ENCODE measurements at regions not wholly inside any gene's neighbourhood (a gene's known extent, or its start where the extent isn't known, plus 50 kb on each side); places are given as distances from the start of the nearest gene placed in this dataset.

DNA sequence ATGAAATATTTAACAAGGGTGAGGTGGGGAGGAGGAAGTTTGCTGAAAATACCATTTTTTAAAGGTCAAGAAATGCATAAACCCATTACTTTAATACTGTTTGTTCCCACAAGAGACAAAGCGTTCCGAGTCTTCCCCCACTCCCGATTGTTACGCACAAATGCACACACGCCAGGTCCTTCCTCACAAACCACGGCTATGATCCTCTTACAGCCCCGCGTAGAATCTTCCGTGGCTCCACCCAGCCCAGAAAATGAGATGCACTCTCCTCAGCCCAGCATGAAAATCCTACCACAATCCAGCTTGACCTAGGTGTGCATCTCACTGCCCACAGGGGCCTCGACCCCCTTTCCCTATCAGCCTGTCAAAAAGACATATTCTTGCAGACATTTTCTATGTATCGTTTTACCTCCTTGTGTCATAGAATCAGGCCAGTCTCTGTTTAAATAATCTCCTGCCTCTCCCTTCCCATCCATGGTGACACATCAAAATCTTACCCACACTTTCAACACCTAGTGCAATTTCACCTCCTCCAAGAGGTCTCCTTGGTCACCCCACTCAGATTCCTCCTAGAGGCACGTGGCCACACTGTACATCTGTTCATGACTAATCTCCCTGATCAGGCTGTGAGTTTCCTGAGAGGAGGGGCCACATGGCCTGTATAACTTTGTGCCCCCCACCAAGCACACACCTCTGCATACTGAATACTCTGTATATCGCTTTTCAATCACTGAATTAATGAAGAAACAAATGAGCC, 491.0 kb upstream of the KLHL29 start:
- Histone ChIP-seq H3K9me3 (ENCODE audit: control insufficient read depth, low read depth, low read length) (no peaks in the 10 kb centered on the region), H3K4me1 (ENCODE audit: control insufficient read depth, insufficient read depth, low read length) (no peaks in the 10 kb centered on the region), H3K27me3 (ENCODE audit: control insufficient read depth, insufficient read depth, low read length) (no peaks in the 10 kb centered on the region), H3K4me3 (ENCODE audit: low read length) (no peak overlapping the region), H3K36me3 (ENCODE audit: control insufficient read depth, insufficient read depth, low read length) (no peaks in the 10 kb centered on the region), H3K27ac (ENCODE audit: low read length) (no peak overlapping the region)
- no peak for DNase-seq
- 93% methylated on average over 5 of the region's 13 CpGs for WGBS (ENCODE audit: insufficient coverage, low lambda C conversion rate)

DNA sequence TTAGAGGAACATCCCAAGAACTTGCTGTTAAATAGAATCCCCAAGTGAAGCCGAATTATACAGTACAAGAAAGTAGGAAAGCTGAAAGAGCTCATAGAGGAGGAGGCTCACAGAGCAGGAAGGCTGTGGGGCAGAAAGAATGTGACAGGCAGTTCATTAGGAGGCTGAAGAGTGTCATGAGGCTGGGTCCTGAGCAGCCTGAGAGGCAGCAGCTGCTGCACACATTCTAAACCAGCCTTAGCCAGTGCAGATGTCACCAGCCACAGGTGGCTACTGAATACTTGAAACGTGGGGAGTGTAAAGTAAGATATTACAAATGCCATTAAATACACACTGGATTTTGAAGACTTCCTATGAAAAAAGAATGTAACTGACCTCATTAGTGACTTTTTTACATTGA, 490.2 kb upstream of the KLHL29 start:
- Histone ChIP-seq H3K36me3 (ENCODE audit: control insufficient read depth, insufficient read depth, low read length) (no peaks in the 10 kb centered on the region), H3K27me3 (ENCODE audit: control insufficient read depth, insufficient read depth, low read length) (no peaks in the 10 kb centered on the region), H3K4me3 (ENCODE audit: low read length) (no peak overlapping the region), H3K27ac (ENCODE audit: low read length) (no peak overlapping the region), H3K9me3 (ENCODE audit: control insufficient read depth, low read depth, low read length) (no peaks in the 10 kb centered on the region), H3K4me1 (ENCODE audit: control insufficient read depth, insufficient read depth, low read length) (no peaks in the 10 kb centered on the region)
- DNase-seq, result no peak
- WGBS (ENCODE audit: insufficient coverage, low lambda C conversion rate), result 63% methylated on average over 1 of the region's 2 CpGs

DNA sequence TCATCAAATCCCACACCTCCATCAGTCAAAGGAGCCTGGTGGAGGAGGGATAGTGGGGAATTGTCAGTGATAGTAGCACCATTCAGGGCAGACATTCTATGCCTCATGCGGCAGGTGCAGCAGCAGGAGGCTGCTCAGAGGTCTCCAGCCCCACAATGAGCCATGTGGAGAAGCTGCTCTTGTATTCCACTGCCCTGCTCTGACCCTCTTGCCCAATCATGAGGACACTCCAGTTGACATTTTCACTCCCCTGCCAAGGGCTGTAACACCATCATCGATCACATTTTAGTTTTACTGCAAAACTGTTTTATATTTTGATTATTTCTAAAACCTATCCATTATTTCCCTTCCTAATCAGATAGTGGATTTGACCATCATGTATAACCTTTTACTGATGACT, 487.6 kb upstream of the KLHL29 start:
- Histone ChIP-seq H3K36me3 (ENCODE audit: control insufficient read depth, insufficient read depth, low read length) (no peaks in the 10 kb centered on the region), H3K4me3 (ENCODE audit: low read length) (no peak overlapping the region), H3K27me3 (ENCODE audit: control insufficient read depth, insufficient read depth, low read length) (no peaks in the 10 kb centered on the region), H3K27ac (ENCODE audit: low read length) (no peak overlapping the region), H3K9me3 (ENCODE audit: control insufficient read depth, low read depth, low read length) (no peaks in the 10 kb centered on the region), H3K4me1 (ENCODE audit: control insufficient read depth, insufficient read depth, low read length) (no peaks in the 10 kb centered on the region)
- no peak for DNase-seq
- WGBS (ENCODE audit: insufficient coverage, low lambda C conversion rate), result 100% methylated on average over 1 of the region's 2 CpGs

DNA sequence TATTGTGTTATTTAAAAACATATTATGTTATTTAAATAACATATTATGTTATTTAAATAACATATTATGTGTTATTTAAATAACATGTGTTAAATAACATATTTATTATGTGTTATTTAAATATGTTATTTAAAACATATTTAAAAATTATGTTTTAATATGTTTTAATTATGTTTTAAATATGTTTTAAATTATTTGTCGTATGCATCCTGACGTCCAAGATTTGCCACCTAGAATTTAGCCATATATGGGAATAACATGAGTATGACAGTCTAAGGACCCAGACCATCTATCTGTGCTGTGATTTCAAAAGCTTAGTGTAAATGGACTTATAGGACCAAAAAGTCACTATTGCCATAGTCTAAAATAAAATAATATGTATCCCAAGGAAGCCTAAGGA, 484.3 kb upstream of the KLHL29 start:
- no peaks in the 10 kb centered on the region for H3K4me1 ChIP-seq (ENCODE audit: control insufficient read depth, insufficient read depth, low read length)
- no peaks in the 10 kb centered on the region for H3K9me3 ChIP-seq (ENCODE audit: control insufficient read depth, low read depth, low read length)
- no peak overlapping the region for H3K27ac ChIP-seq (ENCODE audit: low read length)
- H3K36me3 ChIP-seq (ENCODE audit: control insufficient read depth, insufficient read depth, low read length), result no peaks in the 10 kb centered on the region
- DNase-seq, result no peak
- WGBS (ENCODE audit: insufficient coverage, low lambda C conversion rate), result 100% methylated on average over 2 of the region's 2 CpGs
- H3K4me3 ChIP-seq (ENCODE audit: low read length), result no peak overlapping the region
- H3K27me3 ChIP-seq (ENCODE audit: control insufficient read depth, insufficient read depth, low read length), result no peaks in the 10 kb centered on the region

DNA sequence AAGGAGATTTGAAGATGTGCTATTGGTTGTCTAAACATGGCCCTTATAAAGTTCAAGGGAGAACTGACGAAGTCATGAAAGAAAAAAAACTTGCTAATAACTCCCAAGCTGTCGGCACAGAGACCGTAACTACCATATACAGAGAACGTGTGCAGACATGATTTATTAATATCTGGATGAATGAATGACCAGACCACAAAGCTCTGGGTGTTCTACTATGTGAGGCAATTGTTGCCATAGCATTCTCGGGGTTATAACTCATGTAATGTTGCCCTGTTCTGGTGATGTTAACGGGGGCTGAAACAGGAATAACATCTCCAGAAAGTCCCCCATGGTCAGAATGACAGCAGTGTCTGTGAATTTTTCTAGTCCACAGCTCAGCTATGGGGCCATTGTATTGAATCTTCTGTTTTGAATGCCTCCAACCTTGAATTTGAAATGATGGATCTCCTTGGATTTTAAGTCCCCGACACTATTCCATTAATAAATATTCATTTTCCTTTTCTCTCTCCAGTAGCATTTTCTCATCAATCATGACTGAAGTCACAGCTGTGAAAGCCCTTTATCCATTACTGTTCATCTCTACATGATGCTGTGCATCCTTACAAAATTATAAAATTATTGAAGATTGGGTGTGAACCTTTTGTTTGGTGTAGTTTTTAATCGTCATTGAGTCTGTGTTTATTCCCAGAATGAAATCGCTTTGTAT, 483.4 kb upstream of the KLHL29 start:
- Histone ChIP-seq H3K36me3 (ENCODE audit: control insufficient read depth, insufficient read depth, low read length) (no peaks in the 10 kb centered on the region), H3K4me1 (ENCODE audit: control insufficient read depth, insufficient read depth, low read length) (no peaks in the 10 kb centered on the region), H3K27ac (ENCODE audit: low read length) (no peak overlapping the region), H3K27me3 (ENCODE audit: control insufficient read depth, insufficient read depth, low read length) (no peaks in the 10 kb centered on the region), H3K9me3 (ENCODE audit: control insufficient read depth, low read depth, low read length) (no peaks in the 10 kb centered on the region), H3K4me3 (ENCODE audit: low read length) (no peak overlapping the region)
- DNase-seq, result no peak
- 67% methylated on average over 4 of the region's 9 CpGs for WGBS (ENCODE audit: insufficient coverage, low lambda C conversion rate)

DNA sequence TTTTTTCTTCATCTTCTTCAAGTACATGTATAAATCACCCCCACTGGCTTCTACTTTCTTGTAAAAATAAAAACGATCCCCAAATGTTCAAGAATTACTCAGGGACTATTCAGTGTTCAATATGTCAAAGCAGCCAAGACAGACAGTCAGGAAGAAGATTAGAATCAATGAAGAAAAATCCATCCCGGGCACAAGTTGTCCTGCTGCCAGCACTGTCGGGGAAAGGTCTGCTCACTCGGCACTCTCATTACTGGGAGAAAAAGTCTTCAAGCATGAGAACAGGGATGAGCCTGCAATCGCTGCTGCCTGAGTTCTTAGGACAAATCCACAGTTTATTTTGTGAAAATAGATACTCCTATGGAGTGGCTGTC, 482.8 kb upstream of the KLHL29 start:
- H3K9me3 ChIP-seq (ENCODE audit: control insufficient read depth, low read depth, low read length), result no peaks in the 10 kb centered on the region
- 67% methylated on average over 1 of the region's 5 CpGs for WGBS (ENCODE audit: insufficient coverage, low lambda C conversion rate)
- no peak for DNase-seq
- H3K4me1 ChIP-seq (ENCODE audit: control insufficient read depth, insufficient read depth, low read length), result no peaks in the 10 kb centered on the region
- H3K27me3 ChIP-seq (ENCODE audit: control insufficient read depth, insufficient read depth, low read length), result no peaks in the 10 kb centered on the region
- H3K4me3 ChIP-seq (ENCODE audit: low read length), result no peak overlapping the region
- no peak overlapping the region for H3K27ac ChIP-seq (ENCODE audit: low read length)
- H3K36me3 ChIP-seq (ENCODE audit: control insufficient read depth, insufficient read depth, low read length), result no peaks in the 10 kb centered on the region

DNA sequence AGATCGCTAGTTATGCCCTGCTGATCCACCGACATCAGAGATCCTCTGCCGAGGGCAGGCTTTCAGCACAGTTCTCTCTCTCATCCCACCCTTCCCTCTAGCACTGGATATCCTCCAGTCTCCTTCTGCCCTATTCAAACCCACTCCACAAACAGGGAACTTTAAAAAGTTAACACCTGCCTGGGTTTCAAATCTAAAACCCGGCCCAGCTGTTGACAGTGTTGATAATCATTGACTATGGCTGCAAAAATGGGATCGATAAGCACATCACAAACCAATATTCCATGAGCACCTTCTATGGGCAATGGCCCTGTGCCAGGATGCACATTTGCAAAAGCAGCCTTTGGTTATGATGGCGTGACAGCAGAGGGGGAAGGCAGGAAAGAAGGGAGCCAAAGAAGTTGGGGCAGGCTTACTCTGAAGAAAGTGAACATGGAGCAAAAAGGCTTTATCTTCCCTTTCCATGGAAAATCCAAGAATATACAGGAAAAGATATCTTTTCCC, 482.3 kb upstream of the KLHL29 start:
- Histone ChIP-seq H3K36me3 (ENCODE audit: control insufficient read depth, insufficient read depth, low read length) (no peaks in the 10 kb centered on the region), H3K4me1 (ENCODE audit: control insufficient read depth, insufficient read depth, low read length) (no peaks in the 10 kb centered on the region), H3K27ac (ENCODE audit: low read length) (no peak overlapping the region), H3K9me3 (ENCODE audit: control insufficient read depth, low read depth, low read length) (no peaks in the 10 kb centered on the region), H3K27me3 (ENCODE audit: control insufficient read depth, insufficient read depth, low read length) (no peaks in the 10 kb centered on the region), H3K4me3 (ENCODE audit: low read length) (no peak overlapping the region)
- DNase-seq, result no peak
- WGBS (ENCODE audit: insufficient coverage, low lambda C conversion rate), result 90% methylated on average over 2 of the region's 6 CpGs

DNA sequence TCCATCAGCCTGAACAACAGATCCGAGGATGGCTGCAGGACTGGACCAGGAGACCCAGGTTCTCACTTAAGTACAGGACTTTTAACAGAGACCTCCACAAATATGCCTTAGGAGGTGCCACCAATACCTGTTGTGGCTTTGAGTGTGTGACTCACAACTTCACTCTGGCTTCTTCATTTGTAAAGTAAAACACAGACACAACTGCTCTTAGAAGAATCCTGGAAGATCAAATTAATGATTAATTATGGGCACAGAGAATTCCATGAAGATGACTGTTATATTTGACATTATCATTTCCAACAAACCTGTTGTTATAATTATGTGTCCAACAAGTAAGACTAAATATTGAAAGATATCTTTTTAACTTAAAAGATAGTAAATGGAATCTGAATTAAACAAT, 481.4 kb upstream of the KLHL29 start:
- Histone ChIP-seq H3K9me3 (ENCODE audit: control insufficient read depth, low read depth, low read length) (no peaks in the 10 kb centered on the region), H3K4me3 (ENCODE audit: low read length) (no peak overlapping the region), H3K27ac (ENCODE audit: low read length) (no peak overlapping the region), H3K4me1 (ENCODE audit: control insufficient read depth, insufficient read depth, low read length) (no peaks in the 10 kb centered on the region), H3K27me3 (ENCODE audit: control insufficient read depth, insufficient read depth, low read length) (no peaks in the 10 kb centered on the region), H3K36me3 (ENCODE audit: control insufficient read depth, insufficient read depth, low read length) (no peaks in the 10 kb centered on the region)
- no CpG with 5 or more reads among the region's 1 CpG for WGBS (ENCODE audit: insufficient coverage, low lambda C conversion rate)
- DNase-seq, result no peak

DNA sequence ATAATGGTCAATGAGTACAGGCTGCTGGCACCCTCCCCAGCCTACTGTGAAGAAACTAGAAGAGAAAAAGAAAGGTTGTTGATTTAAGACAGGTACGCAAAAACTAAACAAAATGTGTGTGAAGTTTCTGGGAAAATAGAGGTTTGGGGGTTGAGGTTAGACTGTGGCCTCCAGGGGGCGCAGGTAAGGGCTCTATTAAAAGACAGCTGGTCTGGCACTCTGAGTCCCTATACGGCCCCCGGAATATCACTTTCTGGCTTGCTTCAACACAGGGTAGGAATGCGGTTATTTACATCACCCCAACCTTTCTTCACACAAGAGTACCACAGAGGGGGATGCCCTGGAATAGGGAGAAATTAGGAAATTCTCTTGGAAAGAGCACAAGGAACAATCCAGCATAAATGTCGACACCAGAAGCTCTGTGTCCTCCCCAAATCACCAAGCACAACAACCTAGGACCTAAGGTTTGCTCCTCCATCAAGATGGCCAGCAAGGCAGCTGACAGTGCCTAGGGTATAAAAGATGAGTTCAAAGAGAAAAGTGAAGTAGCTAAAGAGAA, 480.8 kb upstream of the KLHL29 start:
- no peaks in the 10 kb centered on the region for H3K36me3 ChIP-seq (ENCODE audit: control insufficient read depth, insufficient read depth, low read length)
- no peak overlapping the region for H3K27ac ChIP-seq (ENCODE audit: low read length)
- WGBS (ENCODE audit: insufficient coverage, low lambda C conversion rate), result no CpG with 5 or more reads among the region's 6 CpGs
- H3K4me3 ChIP-seq (ENCODE audit: low read length), result no peak overlapping the region
- no peaks in the 10 kb centered on the region for H3K4me1 ChIP-seq (ENCODE audit: control insufficient read depth, insufficient read depth, low read length)
- H3K27me3 ChIP-seq (ENCODE audit: control insufficient read depth, insufficient read depth, low read length), result no peaks in the 10 kb centered on the region
- DNase-seq, result peak; percentile 19 to 38
- H3K9me3 ChIP-seq (ENCODE audit: control insufficient read depth, low read depth, low read length), result no peaks in the 10 kb centered on the region

DNA sequence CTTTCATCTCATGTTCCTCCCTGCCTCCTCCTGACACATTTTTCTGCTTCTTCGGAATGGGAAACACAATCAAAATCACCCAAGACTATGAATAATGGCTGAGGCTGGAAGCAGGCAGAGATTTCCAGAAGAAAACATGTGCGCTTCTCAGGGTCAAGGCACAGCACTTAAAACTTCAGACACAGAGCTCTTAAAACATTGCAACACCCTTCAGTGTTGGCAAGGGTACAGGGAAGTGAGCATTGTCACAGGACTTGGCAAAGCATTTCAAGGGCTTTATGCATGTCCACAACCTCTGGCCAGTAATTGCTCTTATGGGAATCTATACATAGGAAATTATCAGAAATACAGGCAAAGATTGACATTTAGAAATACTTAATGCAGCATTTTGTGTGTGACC, 477.6 kb upstream of the KLHL29 start:
- H3K27ac ChIP-seq (ENCODE audit: low read length), result no peak overlapping the region
- no peaks in the 10 kb centered on the region for H3K27me3 ChIP-seq (ENCODE audit: control insufficient read depth, insufficient read depth, low read length)
- H3K9me3 ChIP-seq (ENCODE audit: control insufficient read depth, low read depth, low read length), result no peaks in the 10 kb centered on the region
- DNase-seq, result no peak
- H3K4me1 ChIP-seq (ENCODE audit: control insufficient read depth, insufficient read depth, low read length), result no peaks in the 10 kb centered on the region
- 83% methylated on average over 1 of the region's 2 CpGs for WGBS (ENCODE audit: insufficient coverage, low lambda C conversion rate)
- H3K4me3 ChIP-seq (ENCODE audit: low read length), result no peak overlapping the region
- no peaks in the 10 kb centered on the region for H3K36me3 ChIP-seq (ENCODE audit: control insufficient read depth, insufficient read depth, low read length)
